ENCODE measurements at regions not wholly inside any gene's neighbourhood (a gene's known extent, or its start where the extent isn't known, plus 50 kb on each side); places are given as distances from the start of the nearest gene placed in this dataset.
"Not testable (repeated sequence)": the region's sequence is repeated elsewhere in the genome, so short reads cannot be mapped to it uniquely, and the experiment has no call there.

GRCh38 chr9:108049671-108050494, 560.3 kb upstream of the KLF4 start:
- intact Hi-C loops (cut with DNase I): loop anchor here in 1 of 4 donors (10.0 kb wide), 1 partner anchor 315 kb away; no protein-coding TSS in a partner anchor
- TF ChIP-seq POLR2A (IDR thresholded peaks at IDR 0.05): no peak
- no peak for TF ChIP-seq EP300 (IDR thresholded peaks at IDR 0.05)
- no peak for TF ChIP-seq CTCF (IDR thresholded peaks at IDR 0.05)
- no peak for DNase-seq
- Histone ChIP-seq H3K4me3 (no peak overlapping the region), H3K36me3 (no peaks in the 10 kb centered on the region), H3K9me3 (no peaks in the 10 kb centered on the region), H3K4me1 (ENCODE audit: insufficient read depth) (peaks cover 10% of the 10 kb centered on the region), H3K27ac (no peak overlapping the region), H3K27me3 (no peaks in the 10 kb centered on the region)
- WGBS, 3 donors: 90 to 93% (median 92%) methylated on average over 6 of the region's 6 CpGs

GRCh38 chr9:108049026-108049607, 559.5 kb upstream of the KLF4 start:
- no peaks in the 10 kb centered on the region for H3K36me3 ChIP-seq
- no peak for DNase-seq
- no peaks in the 10 kb centered on the region for H3K27me3 ChIP-seq
- H3K4me3 ChIP-seq: no peak overlapping the region
- H3K27ac ChIP-seq: no peak overlapping the region
- no peak for TF ChIP-seq POLR2A (IDR thresholded peaks at IDR 0.05)
- no peak for TF ChIP-seq CTCF (IDR thresholded peaks at IDR 0.05)
- TF ChIP-seq EP300 (IDR thresholded peaks at IDR 0.05): no peak
- intact Hi-C loops (cut with DNase I): no loop called here
- H3K9me3 ChIP-seq: no peaks in the 10 kb centered on the region
- peaks cover 4% of the 10 kb centered on the region for H3K4me1 ChIP-seq (ENCODE audit: insufficient read depth)
- WGBS, 3 donors: 47 to 57% (median 51%) methylated on average over 7 of the region's 7 CpGs

- no peak for TF ChIP-seq POLR2A (IDR thresholded peaks at IDR 0.05)
- TF ChIP-seq EP300 (IDR thresholded peaks at IDR 0.05): no peak
- no peak for TF ChIP-seq CTCF (IDR thresholded peaks at IDR 0.05)
- DNase-seq: no peak
- Histone ChIP-seq H3K27me3 (no peaks in the 10 kb centered on the region), H3K9me3 (no peaks in the 10 kb centered on the region), H3K4me1 (ENCODE audit: insufficient read depth) (peaks cover 2% of the 10 kb centered on the region), H3K4me3 (no peak overlapping the region), H3K27ac (no peak overlapping the region), H3K36me3 (no peaks in the 10 kb centered on the region)
- intact Hi-C loops (cut with DNase I): no loop called here
Measured at GRCh38 chr9:108048406-108049025, 558.9 kb upstream of the KLF4 start.

GRCh38 chr9:108047777-108048176, 558.2 kb upstream of the KLF4 start:
- H3K9me3 ChIP-seq; H3K4me1 ChIP-seq (ENCODE audit: insufficient read depth); DNase-seq; H3K4me3 ChIP-seq; H3K27me3 ChIP-seq; H3K36me3 ChIP-seq; intact Hi-C loops (cut with DNase I); H3K27ac ChIP-seq: not testable (repeated sequence)
- 71 to 91% (median 84%) methylated on average over 1 of the region's 1 CpG for WGBS, 3 donors

- intact Hi-C loops (cut with DNase I): no loop called here
- 69 to 82% (median 75%) methylated on average over 5 of the region's 5 CpGs for WGBS, 3 donors
- Histone ChIP-seq H3K4me1 (ENCODE audit: insufficient read depth) (no peaks in the 10 kb centered on the region), H3K36me3 (no peaks in the 10 kb centered on the region), H3K27me3 (no peaks in the 10 kb centered on the region), H3K4me3 (no peak overlapping the region), H3K9me3 (no peaks in the 10 kb centered on the region), H3K27ac (no peak overlapping the region)
- TF ChIP-seq POLR2A (IDR thresholded peaks at IDR 0.05) (no peak), CTCF (IDR thresholded peaks at IDR 0.05) (no peak), EP300 (IDR thresholded peaks at IDR 0.05) (no peak)
- no peak for DNase-seq
Measured at GRCh38 chr9:108047264-108047663, 557.7 kb upstream of the KLF4 start.
